Thyroid gland (tissue), 4 donors: ENCODE measurements at regions not wholly inside any gene's neighbourhood (a gene's known extent, or its start where the extent isn't known, plus 50 kb on each side); places are given as distances from the start of the nearest gene placed in this dataset.

Experiments used
- POLR2A ChIP-seq, 2 donors: fragments of 450-650 bp; IDR thresholded peaks; one replicate each; pipeline ENCODE4 v1.6.1; 2017; ENCODE audit warnings: antibody characterized with exemption in 2 of 2, mild to moderate bottlenecking in 2 of 2, moderate library complexity in 1 of 2
- TF ChIP-seq, protein P1 (sequence below), 6 experiments: fragments of 200-600 bp in 3 of 6; fragments of 450-650 bp in 3 of 6; sonication (generic) in 3 of 6; IDR thresholded peaks; one replicate each; pipeline ENCODE4 v1.5.1; 2016 to 2019; ENCODE audit warnings: antibody characterized with exemption in 6 of 6, mild to moderate bottlenecking in 2 of 6, inconsistent platforms in 1 of 6, moderate library complexity in 1 of 6

DNA sequence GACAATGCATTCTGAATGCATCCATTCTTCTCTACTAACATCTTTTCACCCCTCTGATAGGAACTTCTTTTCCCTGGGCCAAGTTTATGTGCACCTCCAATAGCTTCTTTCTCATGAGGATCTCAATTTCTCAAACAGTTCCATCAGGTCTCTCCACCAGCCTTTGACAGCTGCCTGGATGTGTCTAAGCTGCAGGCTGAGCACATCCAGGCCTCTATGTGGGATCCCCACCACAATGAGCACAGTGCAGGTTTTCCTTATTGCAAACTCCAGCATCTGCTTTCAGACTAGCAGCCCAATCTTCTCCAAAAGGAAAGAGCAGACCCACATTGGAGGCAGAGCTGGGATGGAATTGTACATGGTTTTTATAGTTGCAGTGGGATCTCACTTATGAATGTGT is 145.3 kb upstream of the TBX20 start:
- TF ChIP-seq POLR2A (IDR thresholded peaks at IDR 0.05), result no peak
- TF ChIP-seq, protein P1, sequence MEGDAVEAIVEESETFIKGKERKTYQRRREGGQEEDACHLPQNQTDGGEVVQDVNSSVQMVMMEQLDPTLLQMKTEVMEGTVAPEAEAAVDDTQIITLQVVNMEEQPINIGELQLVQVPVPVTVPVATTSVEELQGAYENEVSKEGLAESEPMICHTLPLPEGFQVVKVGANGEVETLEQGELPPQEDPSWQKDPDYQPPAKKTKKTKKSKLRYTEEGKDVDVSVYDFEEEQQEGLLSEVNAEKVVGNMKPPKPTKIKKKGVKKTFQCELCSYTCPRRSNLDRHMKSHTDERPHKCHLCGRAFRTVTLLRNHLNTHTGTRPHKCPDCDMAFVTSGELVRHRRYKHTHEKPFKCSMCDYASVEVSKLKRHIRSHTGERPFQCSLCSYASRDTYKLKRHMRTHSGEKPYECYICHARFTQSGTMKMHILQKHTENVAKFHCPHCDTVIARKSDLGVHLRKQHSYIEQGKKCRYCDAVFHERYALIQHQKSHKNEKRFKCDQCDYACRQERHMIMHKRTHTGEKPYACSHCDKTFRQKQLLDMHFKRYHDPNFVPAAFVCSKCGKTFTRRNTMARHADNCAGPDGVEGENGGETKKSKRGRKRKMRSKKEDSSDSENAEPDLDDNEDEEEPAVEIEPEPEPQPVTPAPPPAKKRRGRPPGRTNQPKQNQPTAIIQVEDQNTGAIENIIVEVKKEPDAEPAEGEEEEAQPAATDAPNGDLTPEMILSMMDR (IDR thresholded peaks at IDR 0.05), result no peak
